ENCODE measurements at regions not wholly inside any gene's neighbourhood (a gene's known extent, or its start where the extent isn't known, plus 50 kb on each side); places are given as distances from the start of the nearest gene placed in this dataset.
"Not testable (repeated sequence)": the region's sequence is repeated elsewhere in the genome, so short reads cannot be mapped to it uniquely, and the experiment has no call there.

DNA sequence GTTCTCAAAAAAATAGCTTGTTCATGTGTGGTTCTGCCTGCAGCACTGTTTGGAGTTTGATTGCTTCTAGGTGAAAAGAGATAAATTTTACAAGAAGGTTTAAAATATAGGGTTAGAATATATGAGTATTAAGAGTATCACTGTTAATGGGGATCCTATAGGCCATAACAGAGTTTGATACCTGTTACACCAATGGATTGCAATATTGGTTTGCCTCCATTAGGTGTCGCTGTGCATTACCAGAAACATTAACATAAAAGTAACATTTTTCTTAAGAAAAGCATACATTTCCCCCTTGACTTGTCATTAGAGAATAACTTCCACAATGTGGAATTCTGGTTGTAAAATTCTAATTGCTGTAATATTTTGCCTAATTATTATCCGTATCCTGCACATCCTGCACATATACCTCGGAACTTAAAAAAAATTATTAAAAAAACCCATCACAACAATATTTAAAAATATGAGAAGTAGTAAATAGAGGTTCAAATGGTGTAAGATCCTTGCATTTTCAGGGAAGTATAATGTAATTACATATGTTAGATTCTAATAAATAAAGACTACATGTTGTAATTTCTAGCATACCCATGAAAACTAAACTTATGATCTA lies 63.0 kb downstream of the CYP4A11 start:
- peak in 1 of 56 donors; percentile 24 for DNase-seq

DNA sequence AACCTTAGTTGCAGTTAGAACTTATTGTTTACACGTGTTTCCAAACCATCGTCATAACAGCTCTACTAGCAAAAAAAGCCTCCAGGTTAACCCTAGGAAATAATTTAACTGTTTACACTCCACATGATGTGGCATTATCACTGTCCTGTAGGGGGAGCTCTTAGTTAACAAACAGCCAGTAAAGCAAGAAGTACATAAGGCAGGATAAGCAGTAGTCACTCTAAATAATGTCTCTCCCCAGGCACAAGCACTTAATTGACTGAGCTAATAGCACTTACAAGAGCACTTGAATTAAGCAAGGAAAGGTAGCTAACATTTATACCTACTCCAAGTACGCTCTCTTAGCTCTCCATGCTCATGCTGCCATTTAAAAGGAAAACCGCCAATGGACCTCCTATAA lies 65.2 kb downstream of the CYP4A11 start:
- DNase-seq: not testable (repeated sequence)
